Body of pancreas (tissue), 4 donors: ENCODE measurements at regions not wholly inside any gene's neighbourhood (a gene's known extent, or its start where the extent isn't known, plus 50 kb on each side); places are given as distances from the start of the nearest gene placed in this dataset.

Experiments used
- POLR2A ChIP-seq, 3 donors: fragments of 450-650 bp; IDR thresholded peaks; one replicate each; pipeline ENCODE4 v1.6.1; 2016; ENCODE audit warnings: antibody characterized with exemption in 3 of 3, mild to moderate bottlenecking in 2 of 3
- TF ChIP-seq, protein P1 (sequence below), 7 experiments: fragments of 450-650 bp in 4 of 7; fragments of 200-600 bp in 3 of 7; sonication (generic) in 3 of 7; IDR thresholded peaks; one replicate each; pipeline ENCODE4 v1.5.1; 2016 to 2019; ENCODE audit warnings: antibody characterized with exemption in 7 of 7

DNA sequence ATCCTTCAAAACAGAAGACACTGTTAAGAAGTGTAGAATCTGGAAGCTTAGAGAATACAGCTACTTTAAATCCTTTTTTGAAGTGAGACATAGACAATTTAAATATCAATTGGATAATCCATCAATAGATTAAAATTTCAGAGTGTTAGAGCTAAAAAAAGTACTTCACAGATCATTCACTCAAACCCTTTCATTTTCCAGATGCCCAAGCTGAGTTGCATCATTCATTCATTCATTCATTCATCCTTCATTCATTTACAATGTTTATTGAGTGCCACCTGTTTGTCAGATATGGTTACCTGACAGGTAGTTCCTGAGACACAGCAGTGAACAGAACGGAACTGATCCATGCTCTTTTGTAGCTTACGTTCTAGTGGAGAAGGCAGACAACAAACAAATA is 290.7 kb upstream of the MTPN start:
- TF ChIP-seq, protein P1, sequence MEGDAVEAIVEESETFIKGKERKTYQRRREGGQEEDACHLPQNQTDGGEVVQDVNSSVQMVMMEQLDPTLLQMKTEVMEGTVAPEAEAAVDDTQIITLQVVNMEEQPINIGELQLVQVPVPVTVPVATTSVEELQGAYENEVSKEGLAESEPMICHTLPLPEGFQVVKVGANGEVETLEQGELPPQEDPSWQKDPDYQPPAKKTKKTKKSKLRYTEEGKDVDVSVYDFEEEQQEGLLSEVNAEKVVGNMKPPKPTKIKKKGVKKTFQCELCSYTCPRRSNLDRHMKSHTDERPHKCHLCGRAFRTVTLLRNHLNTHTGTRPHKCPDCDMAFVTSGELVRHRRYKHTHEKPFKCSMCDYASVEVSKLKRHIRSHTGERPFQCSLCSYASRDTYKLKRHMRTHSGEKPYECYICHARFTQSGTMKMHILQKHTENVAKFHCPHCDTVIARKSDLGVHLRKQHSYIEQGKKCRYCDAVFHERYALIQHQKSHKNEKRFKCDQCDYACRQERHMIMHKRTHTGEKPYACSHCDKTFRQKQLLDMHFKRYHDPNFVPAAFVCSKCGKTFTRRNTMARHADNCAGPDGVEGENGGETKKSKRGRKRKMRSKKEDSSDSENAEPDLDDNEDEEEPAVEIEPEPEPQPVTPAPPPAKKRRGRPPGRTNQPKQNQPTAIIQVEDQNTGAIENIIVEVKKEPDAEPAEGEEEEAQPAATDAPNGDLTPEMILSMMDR (IDR thresholded peaks at IDR 0.05), result no peak
- no peak for TF ChIP-seq POLR2A (IDR thresholded peaks at IDR 0.05)
